RKO (cell line): ENCODE measurements at regions not wholly inside any gene's neighbourhood (a gene's known extent, or its start where the extent isn't known, plus 50 kb on each side); places are given as distances from the start of the nearest gene placed in this dataset.
A peak's percentile ranks its signal among the peaks of the same experiment; 100 is the strongest.
"Not testable (repeated sequence)": the region's sequence is repeated elsewhere in the genome, so short reads cannot be mapped to it uniquely, and the experiment has no call there.

Experiments used
- DNase-seq: peaks from one replicate; pipeline ENCODE4 v3.0.0-alpha.2; 2016; ENCODE audit warnings: low spot score

DNA sequence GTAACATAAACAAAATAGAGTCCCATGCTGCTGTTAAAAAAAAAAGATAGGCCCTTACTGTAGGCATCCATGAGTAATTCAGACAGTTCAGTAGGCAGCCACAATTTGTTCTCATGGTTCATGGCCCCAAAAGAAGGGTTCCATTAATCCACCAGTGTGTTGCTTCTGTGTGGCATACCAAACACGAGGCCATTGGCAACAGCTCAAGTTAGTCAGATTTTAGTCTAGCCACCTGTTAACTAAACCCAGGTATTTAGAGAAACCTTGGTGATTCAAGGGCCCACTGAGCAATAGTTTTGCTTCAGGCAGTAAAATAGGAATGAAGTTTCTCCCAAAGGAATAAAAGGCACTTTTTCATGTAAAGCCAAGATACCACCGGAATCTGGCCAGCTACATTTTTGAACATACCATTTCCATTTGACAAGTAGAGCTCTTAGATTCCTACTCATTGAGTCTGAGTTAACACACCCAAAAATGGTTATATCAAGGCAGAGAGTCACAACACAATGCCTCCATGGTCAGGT is 80.1 kb upstream of the SRD5A2 start:
- no peak for DNase-seq

DNA sequence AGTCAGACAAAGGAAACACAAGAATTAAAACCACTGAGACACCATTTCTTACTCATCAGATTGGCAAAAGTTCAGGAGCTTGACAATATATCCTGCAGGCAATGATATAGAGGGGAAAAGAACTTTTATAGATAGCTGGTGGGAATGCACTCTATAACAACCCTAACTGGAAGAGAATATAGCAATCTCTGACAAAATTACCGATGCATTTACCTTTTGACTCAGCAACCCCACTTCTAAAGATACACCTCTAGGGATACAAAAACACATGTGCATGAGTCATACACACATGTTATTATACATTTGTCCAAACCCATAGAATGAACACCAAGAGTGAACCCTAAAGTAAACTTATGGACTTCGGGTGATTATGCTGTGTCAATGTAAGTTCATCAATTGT is 79.4 kb upstream of the SRD5A2 start:
- peak; percentile 12 for DNase-seq

DNA sequence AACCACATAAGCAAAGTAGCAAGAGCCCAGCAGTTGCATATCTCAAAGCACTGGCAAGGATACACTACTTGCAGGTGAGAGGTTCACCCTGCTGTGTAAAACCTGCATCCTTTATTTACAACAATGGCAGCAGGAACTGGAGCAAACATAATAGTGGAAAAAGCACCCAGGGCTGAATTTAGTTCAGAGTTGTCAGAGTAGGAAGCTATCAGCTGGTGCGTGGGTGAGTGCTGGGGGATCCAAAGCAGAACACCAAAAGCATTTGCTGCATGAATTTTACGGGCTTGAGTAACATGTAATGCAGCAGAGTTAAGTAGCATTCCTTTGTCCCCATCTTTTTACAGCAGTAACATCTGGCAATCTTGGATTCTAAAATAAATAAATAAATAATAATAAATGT is 73.5 kb upstream of the SRD5A2 start:
- no peak for DNase-seq

DNA sequence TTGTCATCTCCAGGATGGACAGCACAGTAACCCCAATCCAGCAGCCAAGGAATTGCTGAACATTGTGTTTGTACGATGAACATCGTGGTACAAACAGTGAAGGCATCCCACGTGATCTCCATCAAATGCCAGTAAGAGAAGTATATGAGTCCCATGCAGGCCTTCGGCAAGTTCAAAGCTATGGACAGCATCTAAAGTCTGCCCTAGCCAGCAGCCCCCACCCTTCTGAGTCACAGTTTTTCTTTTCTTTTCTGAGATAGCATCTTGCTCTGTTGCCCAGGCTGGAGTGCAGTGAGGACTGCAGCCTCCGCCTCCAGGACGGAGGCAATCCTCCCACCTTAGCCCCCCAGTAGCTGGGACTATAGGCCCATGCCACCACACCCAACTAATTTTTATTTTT is 71.0 kb upstream of the SRD5A2 start:
- no peak for DNase-seq

DNA sequence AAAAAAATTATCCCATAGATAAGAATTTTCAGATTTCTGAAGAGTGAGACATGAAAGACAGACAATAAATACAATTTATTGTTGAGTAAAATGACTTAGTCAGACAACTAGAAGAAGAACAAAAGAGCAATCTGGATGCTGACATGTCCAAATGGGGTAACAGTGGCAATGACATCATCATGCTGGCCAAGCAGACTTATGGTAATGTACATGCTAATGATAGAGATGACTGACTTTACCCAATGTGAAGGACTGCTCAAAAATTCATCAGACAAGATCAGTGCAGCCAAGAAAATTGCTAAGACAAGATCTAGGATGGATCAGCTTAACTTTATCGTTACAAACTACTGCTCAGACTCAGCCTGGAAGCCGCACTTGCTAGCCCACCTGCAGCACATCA is 70.5 kb upstream of the SRD5A2 start:
- DNase-seq, result no peak

DNA sequence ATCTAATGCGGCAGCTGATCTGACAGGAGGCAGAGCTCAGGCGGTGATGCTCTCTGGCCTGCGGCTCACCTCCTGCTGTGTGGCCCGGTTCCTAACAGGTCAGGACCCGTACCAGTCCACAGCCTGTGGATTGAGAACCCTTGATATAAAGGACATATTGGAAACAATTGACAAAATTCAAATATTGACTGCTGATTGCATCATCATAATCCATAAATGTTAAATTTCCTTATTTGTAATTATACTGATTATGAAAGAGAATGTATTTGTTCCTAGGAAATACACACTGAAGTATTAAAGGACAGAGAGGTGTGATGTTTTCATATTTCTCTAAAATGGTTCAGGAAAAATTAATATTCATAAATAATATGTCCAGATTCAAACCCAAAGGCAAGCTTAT is 63.8 kb upstream of the SRD5A2 start:
- no peak for DNase-seq

DNA sequence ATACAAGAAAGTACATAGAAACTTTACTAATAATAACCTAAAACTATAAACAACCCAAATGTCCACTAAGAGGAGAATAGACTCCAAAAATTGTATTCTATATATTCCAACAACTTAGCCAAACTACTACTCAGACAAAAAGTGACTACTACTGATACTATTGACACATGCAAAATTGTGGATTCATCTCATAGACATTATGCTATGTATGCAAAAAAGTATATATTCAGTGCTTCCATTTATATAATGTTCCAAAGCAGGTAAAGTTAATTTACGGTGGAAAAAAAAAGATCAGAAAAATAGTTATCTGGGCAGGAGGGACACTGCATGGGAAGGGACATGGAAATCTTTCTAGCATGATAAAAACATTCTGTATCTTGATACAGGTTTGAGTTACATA is 62.0 kb upstream of the SRD5A2 start:
- no peak for DNase-seq

DNA sequence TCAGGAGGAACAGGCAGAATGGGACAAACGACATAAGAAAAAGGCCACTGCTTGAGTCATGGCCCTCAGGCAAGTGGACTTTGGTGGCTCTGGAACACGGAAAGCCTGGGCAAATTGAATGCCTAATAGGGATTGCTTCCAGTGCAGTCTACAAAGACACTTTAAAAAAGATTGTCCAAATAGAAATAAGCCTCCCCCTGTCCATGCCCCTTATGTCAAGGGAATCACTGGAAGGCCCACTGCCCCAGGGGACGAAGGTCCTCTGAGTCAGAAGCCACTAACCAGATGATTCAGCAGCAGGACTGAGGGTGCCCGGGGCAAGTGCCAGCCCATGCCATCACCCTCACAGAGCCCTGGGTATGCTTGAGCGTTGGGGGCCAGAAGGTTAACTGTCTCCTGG is 51.5 kb upstream of the SRD5A2 start:
- DNase-seq, result not testable (repeated sequence)
